ENCODE measurements at regions not wholly inside any gene's neighbourhood (a gene's known extent, or its start where the extent isn't known, plus 50 kb on each side); places are given as distances from the start of the nearest gene placed in this dataset.
A peak's percentile ranks its signal among the peaks of the same experiment; 100 is the strongest.

DNA sequence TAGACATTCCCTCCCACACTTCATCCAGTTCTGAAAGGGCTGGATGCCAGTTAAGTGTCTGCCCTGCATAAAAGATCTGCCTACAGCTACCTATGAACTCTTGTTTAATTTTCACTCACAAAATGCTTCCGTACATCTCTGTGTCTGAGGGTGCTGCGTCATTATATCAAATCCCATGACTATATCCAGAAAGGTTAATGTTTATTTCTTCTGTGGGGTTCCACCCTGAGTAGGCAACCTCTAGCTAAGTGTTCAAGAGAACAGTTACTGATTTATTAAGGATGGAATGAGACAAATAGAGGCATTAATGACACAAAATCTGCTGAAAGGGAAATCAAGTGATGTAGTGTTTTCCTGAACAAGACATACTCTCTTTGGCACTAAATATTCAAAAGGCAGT lies 220.2 kb downstream of the MTHFS start:
- ATAC-seq (ENCODE audit: low FRiP score) (no peak), DNase-seq (ENCODE audit: low spot score) (no peak)
- TF ChIP-seq, protein P1, sequence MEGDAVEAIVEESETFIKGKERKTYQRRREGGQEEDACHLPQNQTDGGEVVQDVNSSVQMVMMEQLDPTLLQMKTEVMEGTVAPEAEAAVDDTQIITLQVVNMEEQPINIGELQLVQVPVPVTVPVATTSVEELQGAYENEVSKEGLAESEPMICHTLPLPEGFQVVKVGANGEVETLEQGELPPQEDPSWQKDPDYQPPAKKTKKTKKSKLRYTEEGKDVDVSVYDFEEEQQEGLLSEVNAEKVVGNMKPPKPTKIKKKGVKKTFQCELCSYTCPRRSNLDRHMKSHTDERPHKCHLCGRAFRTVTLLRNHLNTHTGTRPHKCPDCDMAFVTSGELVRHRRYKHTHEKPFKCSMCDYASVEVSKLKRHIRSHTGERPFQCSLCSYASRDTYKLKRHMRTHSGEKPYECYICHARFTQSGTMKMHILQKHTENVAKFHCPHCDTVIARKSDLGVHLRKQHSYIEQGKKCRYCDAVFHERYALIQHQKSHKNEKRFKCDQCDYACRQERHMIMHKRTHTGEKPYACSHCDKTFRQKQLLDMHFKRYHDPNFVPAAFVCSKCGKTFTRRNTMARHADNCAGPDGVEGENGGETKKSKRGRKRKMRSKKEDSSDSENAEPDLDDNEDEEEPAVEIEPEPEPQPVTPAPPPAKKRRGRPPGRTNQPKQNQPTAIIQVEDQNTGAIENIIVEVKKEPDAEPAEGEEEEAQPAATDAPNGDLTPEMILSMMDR (IDR thresholded peaks at IDR 0.05), result no peak

DNA sequence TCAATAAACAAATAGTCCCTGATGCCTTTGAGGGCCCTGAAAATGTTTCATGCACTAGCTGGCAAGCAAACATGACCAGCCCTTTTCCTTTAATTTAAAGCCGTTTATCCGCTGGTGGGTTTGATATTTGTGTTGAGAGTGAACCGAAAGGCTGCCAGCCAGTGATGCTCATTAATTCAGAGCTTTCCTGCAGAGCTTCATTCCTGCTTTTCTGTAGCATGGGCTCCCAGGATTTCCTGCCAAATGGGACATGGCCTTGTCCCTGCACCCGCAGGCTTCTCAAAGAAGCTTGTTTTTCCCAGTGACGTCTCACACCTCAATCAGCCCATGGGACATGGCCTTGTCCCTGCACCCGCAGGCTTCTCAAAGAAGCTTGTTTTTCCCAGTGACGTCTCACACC lies 219.6 kb downstream of the MTHFS start:
- TF ChIP-seq, protein P1 (IDR thresholded peaks at IDR 0.05), result no peak
- DNase-seq (ENCODE audit: low spot score) (no peak), ATAC-seq (ENCODE audit: low FRiP score) (no peak)

DNA sequence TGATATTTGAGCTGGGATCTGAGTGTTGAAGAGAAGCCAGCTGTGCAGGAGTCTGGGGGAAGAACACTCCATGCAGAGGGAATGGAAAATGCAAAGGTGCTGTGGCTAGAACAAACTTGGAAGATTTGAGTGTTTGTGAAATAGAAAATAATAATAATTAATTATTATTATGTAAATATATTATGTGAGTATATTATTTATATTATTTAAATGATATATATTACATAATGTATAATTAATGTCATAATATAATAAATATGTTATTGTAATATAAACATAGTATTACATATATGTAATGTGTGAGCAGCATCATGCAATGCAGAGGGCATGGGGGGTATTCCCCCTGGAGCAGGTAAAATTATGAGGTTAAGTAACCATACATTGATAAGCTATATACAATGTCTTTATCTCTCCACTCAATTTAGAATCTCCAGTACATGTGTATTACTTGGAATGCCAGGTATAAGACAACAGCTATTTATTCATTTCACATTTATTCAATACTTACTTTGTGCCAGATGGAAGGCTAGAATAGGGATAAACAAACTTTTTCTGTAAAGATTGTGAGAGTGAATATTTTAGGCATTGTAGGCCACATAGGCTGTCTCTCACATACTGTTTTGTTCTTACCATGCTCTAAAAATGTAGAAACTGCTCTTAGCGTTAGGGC lies 218.6 kb downstream of the MTHFS start:
- TF ChIP-seq, protein P1 (IDR thresholded peaks at IDR 0.05), result no peak
- no peak for ATAC-seq (ENCODE audit: low FRiP score)
- DNase-seq (ENCODE audit: low spot score), result no peak

DNA sequence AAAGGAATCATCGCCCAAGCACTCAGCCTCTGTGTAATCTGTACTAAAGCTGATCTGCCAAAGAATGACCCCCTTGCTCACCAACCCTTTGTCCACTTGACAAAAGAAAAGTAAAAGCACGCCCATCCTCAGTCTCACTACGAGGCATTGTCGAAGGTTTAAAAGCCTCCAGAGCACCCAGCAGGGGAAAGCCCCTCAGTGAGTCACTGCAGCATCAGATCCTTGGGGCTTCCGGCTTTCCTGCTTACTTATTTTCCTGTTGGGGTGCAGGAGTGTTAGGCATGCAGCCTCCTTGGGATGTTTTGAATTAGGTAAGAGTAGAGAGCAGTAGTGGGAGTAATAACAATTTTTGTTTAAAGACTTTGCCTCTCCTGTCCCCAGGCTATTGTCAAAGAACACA lies 216.1 kb downstream of the MTHFS start:
- DNase-seq (ENCODE audit: low spot score), result no peak
- TF ChIP-seq, protein P1 (IDR thresholded peaks at IDR 0.05), result no peak

DNA sequence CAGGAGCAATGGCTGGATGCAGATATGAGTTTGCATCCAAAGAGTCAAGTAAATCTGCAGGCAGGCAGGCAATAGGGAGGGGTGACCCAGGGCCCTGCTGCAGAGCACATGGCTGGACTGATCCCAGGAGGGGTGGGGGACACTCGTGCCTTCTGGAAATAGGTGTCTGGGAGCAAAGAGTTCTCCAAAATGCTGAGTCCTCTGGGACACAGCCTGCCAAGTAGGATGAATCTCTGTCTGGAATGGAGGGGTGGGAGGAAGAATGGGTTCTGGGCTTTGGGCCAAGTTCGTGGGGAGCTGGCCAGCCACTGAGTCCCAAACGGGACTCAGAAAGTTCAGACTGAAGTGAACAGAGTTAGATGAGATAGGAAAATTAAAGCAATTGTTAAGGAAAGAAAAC lies 214.5 kb downstream of the MTHFS start:
- ATAC-seq (ENCODE audit: low FRiP score) (peak; percentile 54), DNase-seq (ENCODE audit: low spot score) (no peak)
- TF ChIP-seq, protein P1 (IDR thresholded peaks at IDR 0.05), result no peak

More for the DNA sequence above, 216.1 kb downstream of the MTHFS start:
- no peak for ATAC-seq (ENCODE audit: low FRiP score)

DNA sequence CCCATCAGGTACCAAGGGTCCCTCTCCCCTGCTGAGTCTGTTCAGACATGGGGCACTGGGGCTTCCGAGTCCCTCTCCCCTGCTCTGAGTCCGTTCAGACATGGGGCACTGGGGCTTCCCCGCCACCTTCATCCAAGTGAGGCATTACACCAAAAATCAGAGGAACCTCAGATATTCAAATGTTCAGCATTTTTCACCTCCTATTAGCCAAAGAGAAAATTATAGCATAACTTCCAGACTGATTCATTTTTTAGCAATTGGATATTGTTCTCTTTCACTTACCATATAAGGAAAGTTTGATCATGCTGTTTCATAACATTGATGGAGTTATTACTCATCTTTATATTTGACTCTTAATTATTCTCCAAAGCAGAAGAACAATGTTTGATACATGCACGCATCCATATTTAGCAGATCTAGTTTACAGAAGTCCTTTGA lies 213.9 kb downstream of the MTHFS start:
- DNase-seq (ENCODE audit: low spot score) (no peak), ATAC-seq (ENCODE audit: low FRiP score) (no peak)
- TF ChIP-seq, protein P1 (IDR thresholded peaks at IDR 0.05), result no peak

DNA sequence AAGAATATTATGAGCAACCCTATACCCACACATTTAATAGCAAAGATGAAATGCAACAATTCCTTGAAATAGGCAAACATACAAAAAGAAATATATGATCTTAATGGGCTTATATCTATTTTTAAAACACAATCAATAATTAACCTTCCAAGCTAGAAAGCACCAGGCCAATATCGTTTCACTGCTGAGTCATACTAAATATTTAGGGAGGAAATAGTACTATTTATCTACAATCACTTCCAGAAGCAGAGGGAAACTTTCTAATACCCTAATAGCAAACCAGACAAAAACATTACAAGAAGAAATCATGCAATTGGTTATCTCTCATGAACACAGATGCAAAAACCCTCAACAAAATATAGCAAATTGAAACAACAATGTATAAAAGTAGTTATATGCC lies 207.8 kb downstream of the MTHFS start:
- TF ChIP-seq, protein P1 (IDR thresholded peaks at IDR 0.05), result no peak
- ATAC-seq (ENCODE audit: low FRiP score) (no peak), DNase-seq (ENCODE audit: low spot score) (no peak)
